Body of pancreas (tissue), 4 donors: ENCODE measurements at regions not wholly inside any gene's neighbourhood (a gene's known extent, or its start where the extent isn't known, plus 50 kb on each side); places are given as distances from the start of the nearest gene placed in this dataset.

Experiments
- ATAC-seq: fragments of 150-250 bp; one replicate; pipeline ENCODE4 v1.9.1; 2016
- DNase-seq, 4 donors: peaks; one replicate each; pipeline ENCODE4 v3.0.0-alpha.2; 2019
- H3K27ac ChIP-seq, 4 donors: fragments of 200-600 bp; sonication (generic); 1 replicate in 3 of 4; 2 replicates in 1 of 4; pipeline versions ENCODE4 v1.5.1 to v1.6.1; 2016 to 2019; ENCODE audit warnings: mild to moderate bottlenecking in 1 of 4, mixed read lengths in 1 of 4, moderate library complexity in 1 of 4
- H3K27me3 ChIP-seq, 2 donors: fragments of 200-600 bp; sonication (generic); one replicate each; pipeline ENCODE4 v1.6.0; 2016; ENCODE audit warnings: mild to moderate bottlenecking in 1 of 2
- H3K36me3 ChIP-seq, 2 donors: fragments of 200-600 bp; sonication (generic); replicated peaks in 1 of 2; 2 replicates each; pipeline ENCODE4 v1.5.1; 2016; ENCODE audit warnings: low read depth in 2 of 2; ENCODE audit not compliant: insufficient read depth in 1 of 2
- H3K4me1 ChIP-seq: fragments of 200-600 bp; sonication (generic); one replicate; pipeline ENCODE4 v1.6.0; 2016
- H3K4me3 ChIP-seq, 2 donors: fragments of 200-600 bp; sonication (generic); 1 replicate in 1 of 2; 2 replicates in 1 of 2; pipeline ENCODE4 v1.5.1; 2016 to 2019
- H3K9me3 ChIP-seq, 3 donors: fragments of 200-600 bp; sonication (generic); 1 replicate in 2 of 3; 2 replicates in 1 of 3; pipeline ENCODE4 v1.5.1; 2016
- CTCF ChIP-seq, 7 experiments: fragments of 450-650 bp in 4 of 7; fragments of 200-600 bp in 3 of 7; sonication (generic) in 3 of 7; IDR thresholded peaks; one replicate each; pipeline ENCODE4 v1.5.1; 2016 to 2019; ENCODE audit warnings: antibody characterized with exemption in 7 of 7
- POLR2A ChIP-seq, 3 donors: fragments of 450-650 bp; IDR thresholded peaks; one replicate each; pipeline ENCODE4 v1.6.1; 2016; ENCODE audit warnings: antibody characterized with exemption in 3 of 3, mild to moderate bottlenecking in 2 of 3
- whole genome bisulfite sequencing, 2 donors: methylation state at CpG; one replicate each; pipeline ENCODE4 v1.1.5; 2017; 5-methylcytosine and 5-hydroxymethylcytosine counted together
- intact Hi-C: fragments of 100-400 bp; cut with DNase I; formaldehyde crosslinking; loops from one replicate; pipeline ENCODE4 v1.15.1; 2023

GRCh38 chr13:42658019-42658418, 84.1 kb downstream of the TNFSF11 start:
- Histone ChIP-seq H3K27ac (no peak overlapping the region), H3K36me3 (no peaks in the 10 kb centered on the region), H3K4me3 (no peak overlapping the region), H3K27me3 (no peaks in the 10 kb centered on the region), H3K9me3 (no peaks in the 10 kb centered on the region), H3K4me1 (no peaks in the 10 kb centered on the region)
- TF ChIP-seq POLR2A (IDR thresholded peaks at IDR 0.05) (no peak), CTCF (IDR thresholded peaks at IDR 0.05) (no peak)
- DNase-seq (no peak), ATAC-seq (no peak)
- WGBS, 2 donors, result 72 to 77% methylated on average over 9 of the region's 9 CpGs
- intact Hi-C loops, result no loop called here

- Histone ChIP-seq H3K36me3 (no peaks in the 10 kb centered on the region), H3K27me3 (no peaks in the 10 kb centered on the region), H3K9me3 (no peaks in the 10 kb centered on the region), H3K4me1 (no peaks in the 10 kb centered on the region), H3K4me3 (no peak overlapping the region), H3K27ac (no peak overlapping the region)
- intact Hi-C loops, result no loop called here
- TF ChIP-seq CTCF (IDR thresholded peaks at IDR 0.05) (peak in 2 of 7 experiments; percentile 11 to 21), POLR2A (IDR thresholded peaks at IDR 0.05) (no peak)
- DNase-seq, result no peak
- WGBS, 2 donors, result 47 to 53% methylated on average over 5 of the region's 5 CpGs
- no peak for ATAC-seq
Measured at GRCh38 chr13:42660333-42660965, 86.5 kb downstream of the TNFSF11 start.

- H3K9me3 ChIP-seq, result no peaks in the 10 kb centered on the region
- no peak for DNase-seq
- H3K4me1 ChIP-seq, result no peaks in the 10 kb centered on the region
Measured at GRCh38 chr13:42667638-42668037, 93.7 kb downstream of the TNFSF11 start.

GRCh38 chr13:42671502-42671901, 97.5 kb downstream of the TNFSF11 start:
- 62 to 66% methylated on average over 7 of the region's 7 CpGs for WGBS, 2 donors
- no peaks in the 10 kb centered on the region for H3K36me3 ChIP-seq
- H3K4me1 ChIP-seq, result no peaks in the 10 kb centered on the region
- DNase-seq, result no peak
- TF ChIP-seq CTCF (IDR thresholded peaks at IDR 0.05), result no peak
- TF ChIP-seq POLR2A (IDR thresholded peaks at IDR 0.05), result no peak
- no peak overlapping the region for H3K27ac ChIP-seq
- intact Hi-C loops, result no loop called here
- ATAC-seq, result no peak
- H3K27me3 ChIP-seq, result no peaks in the 10 kb centered on the region
- no peak overlapping the region for H3K4me3 ChIP-seq
- peaks cover 0 to 4% (median 0%) of the 10 kb centered on the region in 3 donors for H3K9me3 ChIP-seq

More at GRCh38 chr13:42667638-42668037, 93.7 kb downstream of the TNFSF11 start:
- no peak for ATAC-seq
- Histone ChIP-seq H3K4me3 (no peak overlapping the region), H3K36me3 (no peaks in the 10 kb centered on the region), H3K27ac (no peak overlapping the region), H3K27me3 (no peaks in the 10 kb centered on the region)
- intact Hi-C loops, result no loop called here
- no peak for TF ChIP-seq POLR2A (IDR thresholded peaks at IDR 0.05)
- no peak for TF ChIP-seq CTCF (IDR thresholded peaks at IDR 0.05)

- 53 to 72% methylated on average over 2 of the region's 2 CpGs for WGBS, 2 donors
- intact Hi-C loops, result no loop called here
- DNase-seq (no peak), ATAC-seq (no peak)
- Histone ChIP-seq H3K4me1 (no peaks in the 10 kb centered on the region), H3K4me3 (no peak overlapping the region), H3K27me3 (no peaks in the 10 kb centered on the region), H3K27ac (no peak overlapping the region), H3K36me3 (no peaks in the 10 kb centered on the region), H3K9me3 (peaks cover 0 to 4% (median 0%) of the 10 kb centered on the region in 3 donors)
- no peak for TF ChIP-seq POLR2A (IDR thresholded peaks at IDR 0.05)
- TF ChIP-seq CTCF (IDR thresholded peaks at IDR 0.05), result no peak
Measured at GRCh38 chr13:42673677-42674076, 99.7 kb downstream of the TNFSF11 start.
